Mesenteric fat pad (tissue), 1 donor: ENCODE measurements at regions not wholly inside any gene's neighbourhood (a gene's known extent, or its start where the extent isn't known, plus 50 kb on each side); places are given as distances from the start of the nearest gene placed in this dataset.
"Not testable (repeated sequence)": the region's sequence is repeated elsewhere in the genome, so short reads cannot be mapped to it uniquely, and the experiment has no call there.

Source experiments
- DNase-seq: peaks from one replicate; pipeline ENCODE4 v3.0.0-alpha.2; 2020; ENCODE audit warnings: low spot score
- donor health status: DM: yes; HTN: yes; CAD: no.

GRCh38 chr16:64083428-64084129 lies 1038.3 kb downstream of the CDH11 start:
- DNase-seq, result no peak

GRCh38 chr16:64077242-64077641 lies 1044.6 kb downstream of the CDH11 start:
- no peak for DNase-seq

GRCh38 chr16:64074706-64075105 lies 1047.2 kb downstream of the CDH11 start:
- no peak for DNase-seq

GRCh38 chr16:64072131-64072730 lies 1049.6 kb downstream of the CDH11 start:
- DNase-seq, result not testable (repeated sequence)

GRCh38 chr16:64065523-64065922 lies 1056.3 kb downstream of the CDH11 start:
- no peak for DNase-seq

DNA sequence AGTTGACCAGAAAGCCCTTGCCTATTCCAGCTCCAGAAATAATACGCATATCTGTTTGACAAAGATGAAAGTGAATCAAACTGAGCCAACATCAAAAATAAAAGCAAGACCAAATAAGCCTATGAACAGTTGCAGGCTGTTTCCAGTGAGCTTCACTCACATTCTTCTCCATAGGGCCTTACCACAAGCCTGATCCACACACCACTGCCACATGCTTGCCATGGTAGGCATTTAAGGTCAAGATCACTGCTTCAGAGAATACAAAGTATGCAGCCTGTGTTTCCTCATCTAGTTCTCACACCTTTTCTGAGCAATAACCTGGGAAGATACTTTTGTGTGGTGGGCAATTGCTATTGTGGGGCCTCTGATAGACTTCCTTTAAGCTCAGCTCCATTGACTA lies 1060.2 kb downstream of the CDH11 start:
- no peak for DNase-seq

GRCh38 chr16:64060631-64061030 lies 1061.2 kb downstream of the CDH11 start:
- no peak for DNase-seq

DNA sequence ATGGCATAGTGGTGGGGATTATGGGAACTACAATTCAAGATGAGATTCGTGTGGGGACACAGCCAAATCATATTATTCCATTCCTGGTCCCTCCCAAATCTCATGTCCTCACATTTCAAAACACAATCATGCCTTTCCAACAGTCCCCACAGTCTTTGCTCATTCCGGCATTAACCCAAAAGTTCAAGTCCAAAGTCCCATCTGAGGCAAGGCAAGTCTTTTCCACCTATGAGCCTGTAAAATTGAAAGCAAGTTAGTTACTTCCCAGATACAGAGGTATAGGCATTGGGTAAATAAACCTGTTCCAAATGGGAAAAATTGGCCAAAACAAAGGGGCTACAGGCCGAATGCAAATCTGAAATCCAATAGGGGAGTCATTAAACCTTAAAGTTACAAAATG lies 1063.2 kb downstream of the CDH11 start:
- DNase-seq, result no peak

- no peak for DNase-seq
Observed at GRCh38 chr16:64051824-64052223, 1070.0 kb downstream of the CDH11 start.

GRCh38 chr16:64047878-64048277 lies 1074.0 kb downstream of the CDH11 start:
- no peak for DNase-seq

DNA sequence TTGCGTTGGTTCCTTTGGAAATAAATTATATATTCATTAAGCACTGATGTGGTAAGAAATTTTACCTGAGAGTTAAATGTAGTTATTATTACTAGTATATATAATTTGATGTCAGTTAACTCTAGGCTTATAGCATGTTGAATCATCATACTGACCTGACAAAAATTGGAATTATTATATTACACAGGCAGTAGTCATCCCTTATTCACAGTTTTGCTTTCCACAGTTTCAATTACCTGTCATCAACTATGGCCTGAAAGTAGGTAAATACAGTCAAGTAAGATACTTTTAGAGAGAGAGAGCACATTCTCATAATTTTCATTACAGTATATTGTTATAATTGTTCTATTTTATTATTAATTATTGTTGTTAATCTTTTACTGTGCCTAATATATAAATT lies 1074.7 kb downstream of the CDH11 start:
- no peak for DNase-seq

DNA sequence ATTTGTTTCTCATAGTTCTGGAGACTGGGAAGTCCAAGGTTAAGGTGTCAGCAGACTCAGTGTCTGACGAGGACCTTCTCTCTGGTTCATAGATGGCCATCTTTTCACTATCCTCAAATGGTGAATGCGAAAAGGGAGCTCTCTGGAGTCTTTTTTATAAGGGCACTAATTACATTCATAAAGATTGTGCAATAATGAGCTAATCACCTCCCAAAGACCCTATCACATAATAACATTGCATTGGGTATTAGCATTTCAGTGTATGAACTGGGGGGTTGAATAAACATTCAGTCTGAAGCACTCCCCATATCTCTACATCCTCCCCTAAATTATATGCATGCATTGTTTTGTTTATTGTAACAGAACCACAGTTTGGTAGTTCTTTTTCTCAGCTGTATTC lies 1086.5 kb downstream of the CDH11 start:
- DNase-seq, result no peak

DNA sequence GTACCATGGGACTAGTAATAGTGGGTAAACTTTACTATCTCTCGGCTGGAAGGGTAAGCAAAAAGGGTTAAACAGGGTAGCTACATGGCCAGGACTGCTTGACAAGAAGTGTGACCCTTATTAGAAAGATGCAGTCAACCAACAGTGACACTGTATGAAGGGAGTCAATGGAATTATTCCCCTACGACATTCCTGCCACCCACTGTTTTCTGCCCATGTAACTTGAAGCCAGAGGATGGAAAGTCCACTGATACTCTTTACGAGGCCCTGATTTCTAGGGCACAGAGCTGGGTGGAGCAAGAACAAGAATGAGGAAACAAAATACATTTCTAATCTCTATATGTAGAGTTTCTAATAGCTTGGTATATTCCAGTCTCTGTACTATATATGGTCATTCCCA lies 1102.5 kb downstream of the CDH11 start:
- no peak for DNase-seq

- no peak for DNase-seq
Observed at GRCh38 chr16:64017796-64018195, 1104.1 kb downstream of the CDH11 start.

GRCh38 chr16:64013856-64014255 lies 1108.0 kb downstream of the CDH11 start:
- no peak for DNase-seq

DNA sequence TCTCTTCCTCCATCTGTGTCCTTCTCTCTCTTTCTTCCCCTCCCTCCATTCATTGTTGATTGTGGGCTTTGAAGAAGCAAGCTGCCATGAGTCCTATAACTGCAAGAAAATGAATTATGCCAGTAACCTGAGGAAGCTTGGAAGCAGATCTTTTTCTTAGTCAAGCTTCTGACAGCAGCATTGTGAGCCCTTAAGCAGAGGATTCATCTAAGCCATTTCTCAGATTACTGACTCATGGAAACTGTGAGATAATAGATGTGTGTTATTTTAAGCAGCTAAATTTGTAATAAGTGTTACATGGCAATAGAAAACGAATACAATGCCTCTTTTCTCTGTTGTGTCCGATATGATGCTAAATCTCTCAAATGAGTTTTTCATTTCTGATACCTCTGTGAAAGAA lies 1109.7 kb downstream of the CDH11 start:
- DNase-seq, result no peak

DNA sequence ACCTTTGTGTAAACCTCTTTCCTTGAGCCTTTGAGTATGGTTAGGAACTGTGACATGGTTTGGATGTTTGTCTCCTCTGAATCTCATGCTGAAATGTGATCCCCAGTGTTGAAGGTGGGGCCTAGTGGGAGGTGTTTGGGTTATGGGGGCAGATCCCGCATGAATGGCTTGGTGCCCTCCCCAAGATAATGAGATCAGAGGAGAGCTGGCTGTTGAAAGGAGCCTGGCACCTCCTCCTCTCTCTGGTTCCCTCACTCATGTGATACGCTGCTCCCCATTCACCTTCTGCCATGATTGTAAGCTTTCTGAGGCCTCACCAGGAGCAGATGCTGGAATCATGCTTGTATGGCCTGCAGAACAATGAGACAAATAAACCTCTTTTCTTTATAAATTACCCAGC lies 1110.2 kb downstream of the CDH11 start:
- DNase-seq, result no peak

GRCh38 chr16:64008131-64008530 lies 1113.7 kb downstream of the CDH11 start:
- DNase-seq, result no peak

- DNase-seq, result no peak
Observed at GRCh38 chr16:64004116-64004515, 1117.7 kb downstream of the CDH11 start.

DNA sequence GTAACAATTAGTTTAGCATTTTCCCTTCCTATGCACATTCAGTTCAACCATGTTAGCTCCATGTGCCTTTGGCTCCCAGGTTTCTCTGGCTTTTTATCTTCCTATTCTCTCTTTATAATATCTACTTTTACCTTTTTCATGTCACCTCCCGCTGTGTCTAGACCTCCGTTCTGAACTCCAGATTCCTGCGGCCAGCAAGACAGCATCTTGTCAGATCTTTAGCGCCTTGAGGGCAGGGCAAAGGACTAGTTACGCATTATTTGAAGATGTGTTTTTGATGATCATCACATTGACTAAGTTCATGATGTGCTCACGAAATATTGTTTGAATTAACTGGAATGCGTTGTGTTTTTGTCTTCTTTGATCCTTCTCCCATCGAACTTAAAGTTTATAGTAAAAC lies 1126.8 kb downstream of the CDH11 start:
- no peak for DNase-seq

DNA sequence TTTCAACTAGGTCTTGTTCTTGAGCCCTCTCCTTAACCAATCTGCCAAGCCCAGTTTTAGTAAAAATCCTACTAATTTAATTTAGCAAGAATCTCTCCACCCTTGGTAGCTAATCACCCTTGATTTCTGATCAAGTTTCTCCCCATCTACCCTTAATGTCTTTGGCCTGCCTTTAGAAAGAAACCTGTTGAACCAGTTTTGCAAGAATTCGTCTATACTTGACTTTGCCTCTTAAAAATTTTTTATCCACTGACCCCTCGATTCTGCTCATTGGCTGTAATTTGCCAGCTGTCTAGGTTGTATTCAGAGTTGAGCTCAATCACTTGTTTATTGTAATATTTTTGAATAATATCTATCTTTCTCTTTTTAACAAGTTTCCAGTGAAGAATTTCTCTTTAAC lies 1138.5 kb downstream of the CDH11 start:
- no peak for DNase-seq

DNA sequence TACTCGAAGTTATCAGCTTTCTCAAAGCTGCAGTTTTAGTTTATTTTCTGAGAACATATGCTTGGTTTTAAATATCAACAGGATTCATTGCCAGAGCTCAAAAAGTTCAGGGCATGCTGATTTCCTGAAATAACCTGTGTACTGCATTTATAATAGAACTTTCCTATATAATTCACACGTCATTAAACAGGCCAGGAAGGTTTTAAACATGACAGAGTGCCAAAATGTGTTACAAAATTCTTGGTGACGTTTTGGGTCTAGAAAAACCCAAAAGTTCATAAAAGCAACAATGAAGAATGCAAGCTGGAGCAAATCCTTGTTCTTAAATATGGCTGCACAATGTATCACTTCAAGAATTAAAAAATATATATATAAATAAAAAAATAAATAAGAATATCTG lies 1139.1 kb downstream of the CDH11 start:
- DNase-seq, result no peak

DNA sequence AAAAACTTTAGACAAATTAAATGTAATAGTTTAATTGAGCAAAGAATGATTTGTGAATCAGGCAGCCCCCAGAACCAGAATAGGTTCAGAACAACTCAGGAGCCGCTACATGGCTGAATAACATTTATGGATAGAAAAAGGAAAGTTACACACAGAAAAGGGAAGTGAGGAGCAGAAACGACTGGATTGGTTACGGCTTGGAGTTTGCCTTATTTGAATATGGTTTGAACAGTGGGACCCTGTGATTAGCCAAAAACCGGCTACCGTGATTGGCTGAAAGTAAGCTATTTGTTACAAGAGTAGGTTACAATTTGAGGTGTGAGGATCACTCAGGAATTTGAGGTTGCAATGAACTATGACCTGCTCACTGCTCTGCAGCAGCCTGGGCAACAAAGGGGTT lies 1139.8 kb downstream of the CDH11 start:
- DNase-seq, result no peak
